HG02943 (cell line): ENCODE measurements at regions not wholly inside any gene's neighbourhood (a gene's known extent, or its start where the extent isn't known, plus 50 kb on each side); places are given as distances from the start of the nearest gene placed in this dataset.

ENCODE experiments used
- ATAC-seq: cut with Tn5 transposase; IDR thresholded peaks from one replicate; pipeline ENCODE4 v1.9.1; 2021; ENCODE audit warnings: mild to moderate bottlenecking, low read depth, moderate library complexity; ENCODE audit not compliant: unreplicated experiment

GRCh38 chr14:71856199-71856919 lies 75.9 kb upstream of the RGS6 start:
- no peak for ATAC-seq

GRCh38 chr14:71863049-71863448 lies 69.2 kb upstream of the RGS6 start:
- no peak for ATAC-seq

GRCh38 chr14:71863766-71864165 lies 68.5 kb upstream of the RGS6 start:
- ATAC-seq: no peak
